B cell (primary cell): ENCODE measurements at regions not wholly inside any gene's neighbourhood (a gene's known extent, or its start where the extent isn't known, plus 50 kb on each side); places are given as distances from the start of the nearest gene placed in this dataset.

Source experiments
- ATAC-seq: fragments of 200-7000 bp; cut with Tn5 transposase; one replicate; pipeline ENCODE4 v1.10.0; 2021; ENCODE audit warnings: low read depth, mild to moderate bottlenecking, moderate number of reproducible peaks, moderate library complexity
- CTCF ChIA-PET: fragments of 350-600 bp; sonication (Branson Sonifier 250); formaldehyde crosslinking; loops from one replicate; lab custom pipeline; 2021; ENCODE audit warnings: antibody characterized with exemption, inconsistent platforms; lab: Charles Lee
- POLR2A ChIA-PET: fragments of 350-600 bp; sonication (Branson Sonifier 250); formaldehyde crosslinking; loops from one replicate; lab custom pipeline; 2021; ENCODE audit warnings: antibody characterized with exemption; lab: Charles Lee
- DNase-seq: peaks from one replicate; pipeline ENCODE4 v3.0.0; 2013
- H2AFZ ChIP-seq: 2 replicates; pipeline ENCODE4 v1.6.1; 2012; ENCODE audit warnings: mild to moderate bottlenecking, low read depth, low read length; ENCODE audit not compliant: insufficient read depth, poor library complexity, severe bottlenecking
- H3K27ac ChIP-seq, 2 donors: 1 replicate in 1 of 2; 2 replicates in 1 of 2; pipeline ENCODE4 v1.5.1; 2012 to 2013; ENCODE audit warnings: low read length in 2 of 2, mild to moderate bottlenecking in 2 of 2, moderate library complexity in 1 of 2
- H3K27me3 ChIP-seq, 4 experiments: fragments of 200-600 bp in 1 of 4; sonication (generic) in 1 of 4; replicated peaks in 1 of 4; 1 replicate in 2 of 4; 2 replicates in 2 of 4; pipeline versions ENCODE4 v1.6.1 to v1.7.0; 2013 to 2016; ENCODE audit warnings: low read length in 3 of 4, mild to moderate bottlenecking in 2 of 4, mixed read lengths in 1 of 4, moderate library complexity in 1 of 4; ENCODE audit not compliant: insufficient read depth in 4 of 4, control insufficient read depth in 3 of 4; ENCODE audit errors: control extremely low read depth in 1 of 4
- H3K36me3 ChIP-seq, 2 experiments: replicated peaks in 1 of 2; 1 replicate in 1 of 2; 2 replicates in 1 of 2; pipeline versions ENCODE4 v1.6.1 to v1.7.1; 2013; ENCODE audit warnings: low read length in 1 of 2; ENCODE audit not compliant: insufficient read depth in 2 of 2, control insufficient read depth in 1 of 2; ENCODE audit errors: control extremely low read depth in 1 of 2, extremely low read depth in 1 of 2
- H3K4me1 ChIP-seq, 2 donors: fragments of 200-600 bp in 1 of 2; sonication (generic) in 1 of 2; 1 replicate in 1 of 2; 2 replicates in 1 of 2; pipeline versions ENCODE4 v1.5.1 to v1.6.1; 2013 to 2017; ENCODE audit warnings: low read length in 2 of 2; ENCODE audit not compliant: control insufficient read depth in 2 of 2, insufficient read depth in 2 of 2
- H3K4me2 ChIP-seq: replicated peaks from 2 replicates; pipeline ENCODE3; 2012; ENCODE audit warnings: mild to moderate bottlenecking, low read depth, low read length; ENCODE audit not compliant: poor library complexity, severe bottlenecking
- H3K4me3 ChIP-seq, 5 experiments: fragments of 200-600 bp in 1 of 5; sonication (generic) in 1 of 5; 1 replicate in 3 of 5; 2 replicates in 2 of 5; pipeline versions ENCODE4 v1.5.1 to v1.7.0; 2011 to 2016; ENCODE audit warnings: low read length in 4 of 5, mild to moderate bottlenecking in 4 of 5, low read depth in 2 of 5, control low read depth in 1 of 5, moderate library complexity in 1 of 5; ENCODE audit not compliant: insufficient read depth in 1 of 5; ENCODE audit errors: control extremely low read depth in 1 of 5, extremely low read depth in 1 of 5
- H3K79me2 ChIP-seq: fragments of 200-600 bp; sonication (generic); one replicate; pipeline ENCODE4 v1.6.0; 2016; ENCODE audit warnings: low read length; ENCODE audit not compliant: control insufficient read depth, insufficient read depth
- H3K9ac ChIP-seq: fragments of 200-600 bp; sonication (generic); 2 replicates; pipeline ENCODE4 v1.6.1; 2017; ENCODE audit warnings: mild to moderate bottlenecking, low read length, moderate library complexity
- H3K9me3 ChIP-seq, 3 donors: one replicate each; pipeline versions ENCODE4 v1.6.1 to v1.7.1; 2013; ENCODE audit warnings: low read length in 2 of 3; ENCODE audit not compliant: control insufficient read depth in 2 of 3, insufficient read depth in 1 of 3; ENCODE audit errors: control extremely low read depth in 1 of 3
- H4K20me1 ChIP-seq: 2 replicates; pipeline ENCODE4 v1.6.0; 2012; ENCODE audit warnings: mild to moderate bottlenecking, low read length; ENCODE audit not compliant: insufficient read depth, control insufficient read depth, poor library complexity, severe bottlenecking
- H3K27ac Mint-ChIP-seq: one replicate; pipeline ENCODE4 v1.8.0; 2021; ENCODE audit warnings: mixed read lengths
- H3K27me3 Mint-ChIP-seq: one replicate; pipeline ENCODE4 v1.8.0; 2021; ENCODE audit warnings: mixed read lengths
- H3K4me1 Mint-ChIP-seq: one replicate; pipeline ENCODE4 v1.8.0; 2021; ENCODE audit warnings: mixed read lengths
- H3K4me3 Mint-ChIP-seq: one replicate; pipeline ENCODE4 v1.8.0; 2021; ENCODE audit warnings: mixed read lengths
- H3K9me3 Mint-ChIP-seq: one replicate; pipeline ENCODE4 v1.8.0; 2022; ENCODE audit warnings: mixed read lengths; ENCODE audit not compliant: insufficient read depth
- CTCF ChIP-seq: fragments of 200-600 bp; IDR thresholded peaks from one replicate; pipeline ENCODE4 v1.8.0; 2022; ENCODE audit warnings: antibody characterized with exemption, mild to moderate bottlenecking
- EZH2 ChIP-seq: IDR thresholded peaks from 2 replicates; pipeline ENCODE4 v1.6.1; 2012; ENCODE audit warnings: borderline replicate concordance, low read depth, mild to moderate bottlenecking, moderate library complexity, low read length; ENCODE audit not compliant: insufficient read depth, poor library complexity, severe bottlenecking
- WGBS: methylation state at CpG from one replicate; pipeline ENCODE4 v1.1.5; 2013; ENCODE audit warnings: missing lambda C conversion rate; ENCODE audit not compliant: insufficient coverage; 5-methylcytosine and 5-hydroxymethylcytosine counted together
- intact Hi-C: fragments of 100-400 bp; cut with micrococcal nuclease; formaldehyde crosslinking; loops from one replicate; pipeline ENCODE4 v1.10.0; 2022

- Histone ChIP-seq H3K4me1 (no peaks in the 10 kb centered on the region), H2AFZ (no peak overlapping the region), H3K36me3 (no peaks in the 10 kb centered on the region), H3K27ac (no peak overlapping the region), H3K9ac (no peak overlapping the region), H3K4me2 (no peak overlapping the region), H3K79me2 (no peaks in the 10 kb centered on the region), H3K9me3 (no peaks in the 10 kb centered on the region), H4K20me1 (no peaks in the 10 kb centered on the region), H3K27me3 (no peaks in the 10 kb centered on the region), H3K4me3 (no peak overlapping the region)
- ChIA-PET POLR2A (no interaction called here), CTCF (no interaction called here)
- 100% methylated on average over 1 of the region's 1 CpG for WGBS
- DNase-seq (no peak), ATAC-seq (no peak)
- no peak for TF ChIP-seq CTCF
- no peak for TF ChIP-seq EZH2
- intact Hi-C loops: no loop called here
- H3K27ac Mint-ChIP-seq: no peak overlapping the region
- no peaks in the 10 kb centered on the region for H3K9me3 Mint-ChIP-seq
- no peaks in the 10 kb centered on the region for H3K4me1 Mint-ChIP-seq
- H3K4me3 Mint-ChIP-seq: no peak overlapping the region
- no peaks in the 10 kb centered on the region for H3K27me3 Mint-ChIP-seq
Measured at GRCh38 chr7:97630116-97630515, 101.8 kb upstream of the TAC1 start.

- H3K9me3 ChIP-seq: no peaks in the 10 kb centered on the region
- Mint-ChIP-seq H3K4me3 (no peak overlapping the region), H3K4me1 (no peaks in the 10 kb centered on the region), H3K27ac (no peak overlapping the region), H3K9me3 (peaks cover 2% of the 10 kb centered on the region), H3K27me3 (no peaks in the 10 kb centered on the region)
- H3K4me2 ChIP-seq: no peak overlapping the region
- H2AFZ ChIP-seq: no peak overlapping the region
- TF ChIP-seq CTCF (no peak), EZH2 (no peak)
- DNase-seq (no peak), ATAC-seq (no peak)
- WGBS: no CpG with 5 or more reads among the region's 4 CpGs
- no peak overlapping the region for H3K27ac ChIP-seq
- no peaks in the 10 kb centered on the region for H3K27me3 ChIP-seq
- intact Hi-C loops: no loop called here
- H3K36me3 ChIP-seq: no peaks in the 10 kb centered on the region
- no peak overlapping the region for H3K4me3 ChIP-seq
- POLR2A ChIA-PET: no interaction called here
- H3K4me1 ChIP-seq: no peaks in the 10 kb centered on the region
- CTCF ChIA-PET: no interaction called here
- H4K20me1 ChIP-seq: no peaks in the 10 kb centered on the region
- H3K9ac ChIP-seq: no peak overlapping the region
- no peaks in the 10 kb centered on the region for H3K79me2 ChIP-seq
Measured at GRCh38 chr7:97635622-97636021, 96.3 kb upstream of the TAC1 start.
